ENCODE measurements at regions not wholly inside any gene's neighbourhood (a gene's known extent, or its start where the extent isn't known, plus 50 kb on each side); places are given as distances from the start of the nearest gene placed in this dataset.

DNA sequence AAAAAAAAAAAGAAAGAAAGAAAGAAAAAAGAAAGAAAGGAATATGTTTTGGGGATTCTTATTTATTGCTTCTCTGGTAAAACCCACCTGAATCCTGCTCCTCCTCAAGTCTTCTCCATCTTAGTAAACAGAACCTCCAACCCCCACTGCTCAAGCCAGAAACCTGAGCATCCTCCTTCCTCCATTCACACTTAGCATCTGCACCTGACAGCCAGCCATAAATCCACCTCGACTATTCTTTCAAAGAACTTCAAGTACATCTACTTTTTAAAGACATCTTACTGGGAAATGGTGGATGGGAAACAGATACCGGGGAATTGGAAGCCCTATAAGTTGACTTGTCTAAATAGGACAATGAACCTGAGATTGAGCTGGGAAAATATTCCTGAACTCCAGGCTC is 519.9 kb upstream of the DPP6 start:
- no peak overlapping the region for H3K27ac ChIP-seq (ENCODE audit: low read length)
- H4K20me1 ChIP-seq (ENCODE audit: insufficient read depth), result no peaks in the 10 kb centered on the region
- no peaks in the 10 kb centered on the region for H3K79me2 ChIP-seq (replicated peaks; ENCODE audit: insufficient read depth, low read length)
- no peaks in the 10 kb centered on the region for H3K9me3 ChIP-seq (ENCODE audit: low read length)
- no peaks in the 10 kb centered on the region for H3F3A ChIP-seq (ENCODE audit: insufficient read depth, low read length, poor library complexity, severe bottlenecking)
- H3K9ac ChIP-seq (ENCODE audit: low read length), result no peak overlapping the region
- H2AFZ ChIP-seq (ENCODE audit: low read depth, low read length), result no peak overlapping the region
- no peak overlapping the region for H3K4me2 ChIP-seq (ENCODE audit: low read length)
- no peaks in the 10 kb centered on the region for H3K9me2 ChIP-seq (ENCODE audit: insufficient read depth, low read length)
- H3K36me3 ChIP-seq (ENCODE audit: insufficient read depth, low read length), result no peaks in the 10 kb centered on the region
- TF ChIP-seq EP300 (conservative IDR thresholded peaks at IDR 0.05; ENCODE audit: poor library complexity, severe bottlenecking) (no peak), TAF1 (IDR thresholded peaks at IDR 0.05; ENCODE audit: low read depth) (no peak), POLR2AphosphoS5 (IDR thresholded peaks at IDR 0.05) (no peak), SMC3 (conservative IDR thresholded peaks at IDR 0.05; ENCODE audit: poor library complexity) (no peak), MXI1 (conservative IDR thresholded peaks at IDR 0.05; ENCODE audit: poor library complexity, severe bottlenecking) (no peak), CTCF (IDR thresholded peaks at IDR 0.05; ENCODE audit: poor library complexity, severe bottlenecking) (no peak), EZH2 (IDR thresholded peaks at IDR 0.05; ENCODE audit: borderline replicate concordance, insufficient read depth, low read length, poor library complexity, severe bottlenecking) (no peak), RAD21 (conservative IDR thresholded peaks at IDR 0.05) (no peak)
- TF ChIP-seq, protein P1, sequence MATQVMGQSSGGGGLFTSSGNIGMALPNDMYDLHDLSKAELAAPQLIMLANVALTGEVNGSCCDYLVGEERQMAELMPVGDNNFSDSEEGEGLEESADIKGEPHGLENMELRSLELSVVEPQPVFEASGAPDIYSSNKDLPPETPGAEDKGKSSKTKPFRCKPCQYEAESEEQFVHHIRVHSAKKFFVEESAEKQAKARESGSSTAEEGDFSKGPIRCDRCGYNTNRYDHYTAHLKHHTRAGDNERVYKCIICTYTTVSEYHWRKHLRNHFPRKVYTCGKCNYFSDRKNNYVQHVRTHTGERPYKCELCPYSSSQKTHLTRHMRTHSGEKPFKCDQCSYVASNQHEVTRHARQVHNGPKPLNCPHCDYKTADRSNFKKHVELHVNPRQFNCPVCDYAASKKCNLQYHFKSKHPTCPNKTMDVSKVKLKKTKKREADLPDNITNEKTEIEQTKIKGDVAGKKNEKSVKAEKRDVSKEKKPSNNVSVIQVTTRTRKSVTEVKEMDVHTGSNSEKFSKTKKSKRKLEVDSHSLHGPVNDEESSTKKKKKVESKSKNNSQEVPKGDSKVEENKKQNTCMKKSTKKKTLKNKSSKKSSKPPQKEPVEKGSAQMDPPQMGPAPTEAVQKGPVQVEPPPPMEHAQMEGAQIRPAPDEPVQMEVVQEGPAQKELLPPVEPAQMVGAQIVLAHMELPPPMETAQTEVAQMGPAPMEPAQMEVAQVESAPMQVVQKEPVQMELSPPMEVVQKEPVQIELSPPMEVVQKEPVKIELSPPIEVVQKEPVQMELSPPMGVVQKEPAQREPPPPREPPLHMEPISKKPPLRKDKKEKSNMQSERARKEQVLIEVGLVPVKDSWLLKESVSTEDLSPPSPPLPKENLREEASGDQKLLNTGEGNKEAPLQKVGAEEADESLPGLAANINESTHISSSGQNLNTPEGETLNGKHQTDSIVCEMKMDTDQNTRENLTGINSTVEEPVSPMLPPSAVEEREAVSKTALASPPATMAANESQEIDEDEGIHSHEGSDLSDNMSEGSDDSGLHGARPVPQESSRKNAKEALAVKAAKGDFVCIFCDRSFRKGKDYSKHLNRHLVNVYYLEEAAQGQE (IDR thresholded peaks at IDR 0.05; ENCODE audit: borderline replicate concordance), result no peak
- H3K27me3 ChIP-seq (ENCODE audit: insufficient read depth, low read depth, low read length), result no peaks in the 10 kb centered on the region
- H3K4me3 ChIP-seq (ENCODE audit: low read length), result no peak overlapping the region

GRCh38 chr7:153537271-153537670 is 514.9 kb upstream of the DPP6 start:
- H3K27me3 ChIP-seq (ENCODE audit: insufficient read depth, low read depth, low read length), result no peaks in the 10 kb centered on the region
- no peaks in the 10 kb centered on the region for H3K36me3 ChIP-seq (ENCODE audit: insufficient read depth, low read length)
- no peak overlapping the region for H3K27ac ChIP-seq (ENCODE audit: low read length)
- H3K9me3 ChIP-seq (ENCODE audit: low read length), result no peaks in the 10 kb centered on the region
- no peaks in the 10 kb centered on the region for H4K20me1 ChIP-seq (ENCODE audit: insufficient read depth)
- H2AFZ ChIP-seq (ENCODE audit: low read depth, low read length), result no peak overlapping the region
- H3K79me2 ChIP-seq (replicated peaks; ENCODE audit: insufficient read depth, low read length), result no peaks in the 10 kb centered on the region
- no peak overlapping the region for H3K4me3 ChIP-seq (ENCODE audit: low read length)
- no peaks in the 10 kb centered on the region for H3F3A ChIP-seq (ENCODE audit: insufficient read depth, low read length, poor library complexity, severe bottlenecking)
- H3K4me2 ChIP-seq (ENCODE audit: low read length), result no peak overlapping the region
- no peak overlapping the region for H3K9ac ChIP-seq (ENCODE audit: low read length)
- H3K9me2 ChIP-seq (ENCODE audit: insufficient read depth, low read length), result no peaks in the 10 kb centered on the region
- TF ChIP-seq CTCF (IDR thresholded peaks at IDR 0.05; ENCODE audit: poor library complexity, severe bottlenecking), result no peak
- TF ChIP-seq, protein P1 (IDR thresholded peaks at IDR 0.05; ENCODE audit: borderline replicate concordance), result no peak
- TF ChIP-seq RAD21 (conservative IDR thresholded peaks at IDR 0.05), result no peak
- no peak for TF ChIP-seq POLR2AphosphoS5 (IDR thresholded peaks at IDR 0.05)
- TF ChIP-seq MXI1 (conservative IDR thresholded peaks at IDR 0.05; ENCODE audit: poor library complexity, severe bottlenecking), result no peak
- no peak for TF ChIP-seq EZH2 (IDR thresholded peaks at IDR 0.05; ENCODE audit: borderline replicate concordance, insufficient read depth, low read length, poor library complexity, severe bottlenecking)
- no peak for TF ChIP-seq TAF1 (IDR thresholded peaks at IDR 0.05; ENCODE audit: low read depth)
- TF ChIP-seq SMC3 (conservative IDR thresholded peaks at IDR 0.05; ENCODE audit: poor library complexity), result no peak
- no peak for TF ChIP-seq EP300 (conservative IDR thresholded peaks at IDR 0.05; ENCODE audit: poor library complexity, severe bottlenecking)
